HG03045 (cell line): ENCODE measurements at regions not wholly inside any gene's neighbourhood (a gene's known extent, or its start where the extent isn't known, plus 50 kb on each side); places are given as distances from the start of the nearest gene placed in this dataset.

Experiments used
- ATAC-seq: cut with Tn5 transposase; IDR thresholded peaks from one replicate; pipeline ENCODE4 v1.9.1; 2021; ENCODE audit warnings: mild to moderate bottlenecking, moderate library complexity; ENCODE audit not compliant: unreplicated experiment

- ATAC-seq: no peak
These were observed 331.7 kb downstream of the HNRNPD start for GRCh38 chr4:82042042-82042441.

GRCh38 chr4:82038936-82039335 is 334.9 kb downstream of the HNRNPD start:
- ATAC-seq: no peak

GRCh38 chr4:82036181-82036580 is 337.6 kb downstream of the HNRNPD start:
- ATAC-seq: no peak

GRCh38 chr4:82034878-82035277 is 338.9 kb downstream of the HNRNPD start:
- no peak for ATAC-seq

- ATAC-seq: no peak
These were observed 339.9 kb downstream of the HNRNPD start for GRCh38 chr4:82033862-82034261.

GRCh38 chr4:82031376-82031927 is 342.3 kb downstream of the HNRNPD start:
- no peak for ATAC-seq

- ATAC-seq: no peak
These were observed 356.1 kb downstream of the HNRNPD start for GRCh38 chr4:82017680-82018079.

GRCh38 chr4:82005158-82005557 is 368.6 kb downstream of the HNRNPD start:
- no peak for ATAC-seq

GRCh38 chr4:81997313-81997712 is 376.5 kb downstream of the HNRNPD start:
- no peak for ATAC-seq

GRCh38 chr4:81990898-81991297 is 382.9 kb downstream of the HNRNPD start:
- ATAC-seq: no peak

GRCh38 chr4:81990211-81990610 is 383.6 kb downstream of the HNRNPD start:
- ATAC-seq: no peak

- ATAC-seq: no peak
These were observed 384.6 kb downstream of the HNRNPD start for GRCh38 chr4:81989202-81989601.

- no peak for ATAC-seq
These were observed 385.6 kb downstream of the HNRNPD start for GRCh38 chr4:81988178-81988577.

- no peak for ATAC-seq
These were observed 389.0 kb downstream of the HNRNPD start for GRCh38 chr4:81984746-81985145.

- ATAC-seq: no peak
These were observed 390.8 kb downstream of the HNRNPD start for GRCh38 chr4:81982846-81983540.

- ATAC-seq: no peak
These were observed 392.6 kb downstream of the HNRNPD start for GRCh38 chr4:81981218-81981617.

GRCh38 chr4:81974523-81974922 is 399.3 kb downstream of the HNRNPD start:
- no peak for ATAC-seq

- ATAC-seq: no peak
These were observed 402.0 kb downstream of the HNRNPD start for GRCh38 chr4:81971637-81972381.

GRCh38 chr4:81971061-81971460 is 402.7 kb downstream of the HNRNPD start:
- ATAC-seq: no peak

- no peak for ATAC-seq
These were observed 403.3 kb downstream of the HNRNPD start for GRCh38 chr4:81970454-81970853.

- no peak for ATAC-seq
These were observed 407.1 kb downstream of the HNRNPD start for GRCh38 chr4:81966676-81967075.

GRCh38 chr4:81965911-81966310 is 407.9 kb downstream of the HNRNPD start:
- ATAC-seq: no peak
